Testis (tissue), 2 donors: ENCODE measurements at regions not wholly inside any gene's neighbourhood (a gene's known extent, or its start where the extent isn't known, plus 50 kb on each side); places are given as distances from the start of the nearest gene placed in this dataset.

Experiments used
- DNase-seq: peaks from one replicate; pipeline ENCODE4 v3.0.0-alpha.2; 2019
- H3K27ac ChIP-seq, 2 donors: fragments of 200-600 bp; sonication (generic); one replicate each; pipeline ENCODE4 v1.5.1; 2019
- H3K27me3 ChIP-seq: fragments of 200-600 bp; sonication (generic); one replicate; pipeline ENCODE4 v1.5.1; 2019
- H3K36me3 ChIP-seq: fragments of 200-600 bp; sonication (generic); one replicate; pipeline ENCODE4 v1.5.1; 2017; ENCODE audit warnings: low read depth; ENCODE audit errors: missing control alignments
- H3K4me1 ChIP-seq: fragments of 200-600 bp; sonication (generic); one replicate; pipeline ENCODE4 v1.5.1; 2019
- H3K4me3 ChIP-seq, 2 donors: fragments of 200-600 bp; sonication (generic); one replicate each; pipeline ENCODE4 v1.5.1; 2017 to 2019
- H3K9me3 ChIP-seq: fragments of 200-600 bp; sonication (generic); one replicate; pipeline ENCODE4 v1.5.1; 2017
- CTCF ChIP-seq, 3 experiments: fragments of 450-650 bp in 2 of 3; fragments of 200-600 bp in 1 of 3; sonication (generic) in 1 of 3; IDR thresholded peaks; one replicate each; pipeline ENCODE4 v1.5.1; 2016 to 2019; ENCODE audit warnings: antibody characterized with exemption in 3 of 3, mild to moderate bottlenecking in 2 of 3, moderate library complexity in 1 of 3
- POLR2A ChIP-seq: fragments of 450-650 bp; IDR thresholded peaks from one replicate; pipeline ENCODE4 v1.6.1; 2017; ENCODE audit warnings: antibody characterized with exemption, mild to moderate bottlenecking, moderate library complexity
- WGBS, 2 donors: methylation state at CpG; one replicate each; pipeline ENCODE4 v1.1.5; 2018; 5-methylcytosine and 5-hydroxymethylcytosine counted together
- intact Hi-C: fragments of 100-400 bp; cut with DNase I; formaldehyde crosslinking; loops from one replicate; pipeline ENCODE4 v1.15.1; 2023; ENCODE audit warnings: low total_unique reads

GRCh38 chr3:104392327-104392726, 974.4 kb upstream of the ALCAM start:
- no peaks in the 10 kb centered on the region for H3K4me1 ChIP-seq
- 82 to 86% methylated on average over 2 of the region's 2 CpGs for WGBS, 2 donors
- no peaks in the 10 kb centered on the region for H3K27me3 ChIP-seq
- no peak for DNase-seq
- no peaks in the 10 kb centered on the region for H3K9me3 ChIP-seq
- intact Hi-C loops, result no loop called here
- TF ChIP-seq CTCF (IDR thresholded peaks at IDR 0.05), result no peak
- TF ChIP-seq POLR2A, result no peak
- no peak overlapping the region for H3K27ac ChIP-seq
- H3K4me3 ChIP-seq, result no peak overlapping the region
- H3K36me3 ChIP-seq, result no peaks in the 10 kb centered on the region

- Histone ChIP-seq H3K27ac (no peak overlapping the region), H3K9me3 (no peaks in the 10 kb centered on the region), H3K4me3 (no peak overlapping the region), H3K4me1 (no peaks in the 10 kb centered on the region), H3K27me3 (no peaks in the 10 kb centered on the region), H3K36me3 (no peaks in the 10 kb centered on the region)
- DNase-seq, result no peak
- intact Hi-C loops, result no loop called here
- 94 to 95% methylated on average over 2 of the region's 2 CpGs for WGBS, 2 donors
- TF ChIP-seq CTCF (IDR thresholded peaks at IDR 0.05) (no peak), POLR2A (no peak)
These were observed 969.6 kb upstream of the ALCAM start for GRCh38 chr3:104396974-104397669.

GRCh38 chr3:104397713-104398112, 969.0 kb upstream of the ALCAM start:
- DNase-seq, result no peak
- no peaks in the 10 kb centered on the region for H3K4me1 ChIP-seq
- H3K4me3 ChIP-seq, result no peak overlapping the region
- no peaks in the 10 kb centered on the region for H3K27me3 ChIP-seq
- no peak overlapping the region for H3K27ac ChIP-seq
- WGBS, 2 donors, result 63 to 83% methylated on average over 1 of the region's 1 CpG
- no peak for TF ChIP-seq POLR2A
- no peak for TF ChIP-seq CTCF (IDR thresholded peaks at IDR 0.05)
- intact Hi-C loops, result no loop called here
- no peaks in the 10 kb centered on the region for H3K9me3 ChIP-seq
- H3K36me3 ChIP-seq, result no peaks in the 10 kb centered on the region

- 92 to 93% methylated on average over 2 of the region's 2 CpGs for WGBS, 2 donors
- Histone ChIP-seq H3K27me3 (no peaks in the 10 kb centered on the region), H3K4me3 (no peak overlapping the region), H3K9me3 (no peaks in the 10 kb centered on the region), H3K36me3 (no peaks in the 10 kb centered on the region), H3K27ac (no peak overlapping the region), H3K4me1 (no peaks in the 10 kb centered on the region)
- no peak for TF ChIP-seq CTCF (IDR thresholded peaks at IDR 0.05)
- TF ChIP-seq POLR2A, result no peak
- intact Hi-C loops, result no loop called here
- DNase-seq, result no peak
These were observed 963.8 kb upstream of the ALCAM start for GRCh38 chr3:104402902-104403301.

- H3K36me3 ChIP-seq, result no peaks in the 10 kb centered on the region
- WGBS, 2 donors, result 81 to 83% methylated on average over 4 of the region's 4 CpGs
- no peaks in the 10 kb centered on the region for H3K9me3 ChIP-seq
- intact Hi-C loops, result no loop called here
- TF ChIP-seq POLR2A (no peak), CTCF (IDR thresholded peaks at IDR 0.05) (no peak)
- DNase-seq, result no peak
- no peak overlapping the region for H3K4me3 ChIP-seq
- no peaks in the 10 kb centered on the region for H3K4me1 ChIP-seq
- no peak overlapping the region for H3K27ac ChIP-seq
- no peaks in the 10 kb centered on the region for H3K27me3 ChIP-seq
These were observed 955.0 kb upstream of the ALCAM start for GRCh38 chr3:104411757-104412156.
